GM18502 (cell line): ENCODE measurements at regions not wholly inside any gene's neighbourhood (a gene's known extent, or its start where the extent isn't known, plus 50 kb on each side); places are given as distances from the start of the nearest gene placed in this dataset.

ENCODE experiments used
- ATAC-seq: cut with Tn5 transposase; IDR thresholded peaks from one replicate; pipeline ENCODE4 v1.9.1; 2021; ENCODE audit warnings: mild to moderate bottlenecking; ENCODE audit not compliant: unreplicated experiment, poor library complexity

DNA sequence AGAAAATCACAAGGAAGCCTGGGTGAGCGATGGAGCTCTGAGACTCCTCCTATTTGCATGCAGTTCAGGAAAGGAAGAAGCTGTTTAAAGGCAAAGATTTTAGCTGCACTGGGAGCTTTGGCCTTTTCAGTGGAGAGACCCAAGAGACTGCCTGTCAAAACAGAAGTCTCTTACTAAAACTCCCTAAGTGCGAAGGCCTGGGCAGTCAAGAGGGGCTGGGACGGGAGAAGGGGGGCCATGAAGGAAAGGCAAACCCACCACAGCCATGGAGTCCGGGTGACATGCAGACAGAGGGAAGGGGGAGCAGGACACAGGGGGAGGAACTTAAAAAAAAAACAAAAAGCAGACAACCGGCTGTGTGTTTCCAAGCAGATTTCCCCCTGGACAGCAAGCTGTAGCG is 537.6 kb upstream of the NOX3 start:
- ATAC-seq: no peak

- no peak for ATAC-seq
Observed at GRCh38 chr6:155985660-155986138, 530.1 kb upstream of the NOX3 start.

GRCh38 chr6:155980768-155981079 is 525.1 kb upstream of the NOX3 start:
- ATAC-seq: no peak

DNA sequence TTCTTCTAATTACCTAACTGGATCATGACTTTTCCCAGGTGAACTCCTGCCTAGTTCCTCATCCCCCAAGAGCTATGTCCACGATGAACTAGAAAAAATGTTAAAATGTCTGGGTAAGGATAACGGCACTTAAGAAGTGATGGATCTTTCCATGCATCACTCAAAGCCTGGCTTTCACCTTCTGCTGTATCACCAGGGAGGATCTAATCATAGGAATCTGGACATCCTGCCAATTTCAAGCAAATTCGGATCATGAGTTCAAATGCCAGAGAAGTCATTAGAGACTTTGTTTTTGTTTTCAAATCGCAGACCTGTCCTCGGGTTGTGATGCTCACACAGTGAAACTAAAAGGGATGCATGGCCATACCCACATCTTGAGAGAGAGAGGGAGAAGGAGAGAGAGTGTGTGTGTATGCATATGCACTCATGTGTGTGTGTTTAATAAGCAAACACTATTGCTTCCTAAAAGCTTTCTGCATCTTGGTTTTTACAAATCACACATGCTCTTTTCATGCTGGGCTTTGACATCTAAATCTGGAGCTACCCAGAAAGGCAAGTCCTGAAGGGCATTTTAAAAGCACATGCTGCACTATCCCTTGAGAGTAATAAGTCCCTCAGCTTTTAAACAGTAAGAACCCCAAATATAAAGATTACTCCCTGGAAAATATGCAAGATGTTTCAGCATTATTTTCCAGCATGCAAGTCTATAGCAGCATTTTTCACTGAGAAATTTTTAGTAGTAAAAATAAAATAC is 524.6 kb upstream of the NOX3 start:
- no peak for ATAC-seq

GRCh38 chr6:155975506-155975905 is 519.9 kb upstream of the NOX3 start:
- no peak for ATAC-seq

GRCh38 chr6:155974811-155975323 is 519.2 kb upstream of the NOX3 start:
- no peak for ATAC-seq

DNA sequence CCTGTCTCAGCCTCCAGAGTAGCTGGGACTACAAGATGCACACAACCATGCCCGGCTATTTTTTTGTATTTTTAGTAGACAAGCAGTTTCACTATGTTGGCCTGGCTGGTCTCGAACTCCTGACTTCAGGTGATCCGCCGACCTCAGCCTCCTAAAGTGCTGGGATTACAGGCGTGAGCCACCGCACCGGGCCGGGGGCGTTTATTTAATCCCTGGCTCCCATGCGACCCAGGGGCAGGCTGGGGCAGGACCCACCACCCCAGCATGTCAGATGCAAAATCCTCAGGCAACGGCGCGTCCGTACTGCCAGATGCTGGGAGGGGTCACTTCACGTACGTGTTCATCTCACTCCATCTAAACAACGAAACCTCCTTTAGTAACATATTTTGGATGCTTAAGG is 518.7 kb upstream of the NOX3 start:
- no peak for ATAC-seq

- ATAC-seq: no peak
Observed at GRCh38 chr6:155970876-155971708, 515.5 kb upstream of the NOX3 start.

DNA sequence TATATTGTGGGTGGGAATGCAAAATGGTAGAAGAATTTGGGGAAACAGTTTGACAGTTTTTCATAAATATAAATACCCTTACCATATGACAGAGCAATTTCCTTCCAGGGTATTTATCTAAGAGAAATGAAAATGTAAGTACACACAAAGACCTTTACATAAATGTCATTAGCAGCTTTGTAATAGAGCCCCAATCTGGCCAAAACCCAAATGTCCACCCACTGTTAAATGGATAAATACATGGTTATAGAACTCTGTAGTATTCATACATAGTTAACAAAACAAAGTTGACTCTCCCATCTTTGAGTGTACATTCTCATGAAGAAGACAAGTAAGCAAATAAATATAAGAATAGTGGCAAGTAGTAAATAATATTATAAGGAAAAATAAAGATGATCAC is 514.8 kb upstream of the NOX3 start:
- ATAC-seq: no peak

- no peak for ATAC-seq
Observed at GRCh38 chr6:155968921-155969320, 513.3 kb upstream of the NOX3 start.

GRCh38 chr6:155967322-155967721 is 511.7 kb upstream of the NOX3 start:
- ATAC-seq: no peak

- ATAC-seq: no peak
Observed at GRCh38 chr6:155964544-155964943, 508.9 kb upstream of the NOX3 start.

DNA sequence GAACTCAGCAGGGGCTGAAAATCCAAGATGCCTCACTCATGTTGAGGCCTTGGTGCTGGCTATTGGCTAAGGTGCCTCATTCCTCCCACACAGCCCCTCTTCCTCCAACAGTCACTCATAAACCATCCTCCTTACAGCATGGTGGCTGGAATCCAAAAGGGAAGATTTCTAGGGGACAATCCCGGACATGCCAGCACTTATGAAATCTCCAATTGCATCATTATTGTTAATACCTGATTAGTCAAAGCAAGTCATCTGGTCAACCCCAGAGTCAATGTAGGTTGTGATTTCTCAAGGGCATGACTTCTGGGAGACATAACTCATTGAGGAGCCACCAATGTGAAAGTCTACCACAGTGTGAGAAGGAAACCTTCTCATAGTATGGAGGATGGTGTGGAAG is 506.6 kb upstream of the NOX3 start:
- ATAC-seq: no peak

GRCh38 chr6:155959898-155960495 is 504.4 kb upstream of the NOX3 start:
- ATAC-seq: no peak

DNA sequence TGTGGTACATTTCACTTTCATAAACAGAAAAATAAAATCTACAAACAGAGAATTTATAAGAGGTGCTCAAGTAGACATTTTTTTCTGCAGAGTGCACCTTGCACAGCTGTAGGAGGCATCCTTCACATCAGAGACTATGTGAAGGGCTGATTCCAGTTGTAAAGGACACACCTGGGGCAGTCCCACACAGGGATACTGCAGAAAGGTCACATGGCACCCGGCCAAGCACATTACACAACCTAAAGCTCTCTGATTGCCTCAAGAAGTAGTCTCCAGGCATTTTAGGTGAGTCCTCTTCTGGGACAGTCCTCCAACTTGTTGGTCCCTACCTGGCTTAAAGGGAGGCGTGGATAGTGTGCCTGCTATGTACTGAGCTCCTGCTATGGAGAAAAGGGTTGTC is 502.9 kb upstream of the NOX3 start:
- ATAC-seq: no peak

GRCh38 chr6:155955038-155955437 is 499.4 kb upstream of the NOX3 start:
- no peak for ATAC-seq

DNA sequence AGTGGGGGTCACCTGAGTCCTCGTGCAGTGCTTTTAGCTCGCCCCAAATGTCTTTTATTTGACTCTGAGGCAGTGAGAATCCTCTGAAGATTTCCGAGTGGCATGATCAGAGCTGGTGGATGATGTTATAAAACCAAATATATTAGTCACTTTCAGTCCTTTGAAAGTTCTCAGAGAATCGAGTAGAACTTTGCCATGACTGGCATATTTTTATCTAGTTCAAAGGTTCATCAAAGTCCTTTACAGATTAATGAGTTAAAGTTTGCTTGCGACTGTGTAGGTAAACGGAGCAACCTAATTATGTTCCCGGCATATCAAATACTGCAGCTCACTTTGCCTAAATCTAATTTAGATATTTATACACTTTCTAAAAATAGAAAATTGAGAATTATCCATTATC is 498.5 kb upstream of the NOX3 start:
- ATAC-seq: no peak

DNA sequence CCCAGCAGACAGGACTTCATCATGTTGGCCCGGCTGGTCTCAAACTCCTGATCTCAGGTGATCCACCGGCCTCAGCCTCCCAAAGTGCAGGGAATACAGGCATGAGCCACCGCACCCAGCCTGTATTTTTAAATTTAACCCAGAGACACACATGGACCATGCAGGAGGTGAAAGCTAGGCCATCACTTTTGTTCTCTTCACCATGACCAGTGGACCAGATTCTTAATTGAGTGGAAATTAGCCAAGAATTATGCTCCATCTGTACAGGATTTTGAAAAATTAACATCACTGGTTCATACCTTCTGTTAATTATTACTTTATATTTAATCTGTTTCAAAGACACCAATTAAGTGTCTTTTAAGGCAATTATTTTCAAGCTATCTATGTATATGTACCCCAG is 493.6 kb upstream of the NOX3 start:
- ATAC-seq: no peak

GRCh38 chr6:155946860-155947259 is 491.2 kb upstream of the NOX3 start:
- ATAC-seq: no peak

DNA sequence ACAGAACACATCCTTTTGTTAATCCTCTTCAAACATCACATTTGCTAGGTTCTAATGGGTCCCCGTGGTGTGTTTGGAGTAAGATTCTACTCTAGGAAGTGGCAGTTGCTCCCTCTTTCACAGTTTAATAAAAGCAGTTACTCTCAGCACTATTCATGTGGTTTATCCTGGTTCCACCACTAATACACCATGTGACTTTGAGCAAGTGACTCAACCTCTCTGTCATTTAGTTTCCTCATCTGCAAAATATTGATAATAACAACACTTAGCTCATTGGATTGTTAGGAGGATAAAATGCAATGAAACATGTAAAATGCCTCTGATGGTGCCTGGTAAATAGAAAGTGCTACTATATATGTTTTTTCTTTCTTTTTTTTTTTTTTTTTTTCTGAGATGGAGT is 488.0 kb upstream of the NOX3 start:
- ATAC-seq: no peak

DNA sequence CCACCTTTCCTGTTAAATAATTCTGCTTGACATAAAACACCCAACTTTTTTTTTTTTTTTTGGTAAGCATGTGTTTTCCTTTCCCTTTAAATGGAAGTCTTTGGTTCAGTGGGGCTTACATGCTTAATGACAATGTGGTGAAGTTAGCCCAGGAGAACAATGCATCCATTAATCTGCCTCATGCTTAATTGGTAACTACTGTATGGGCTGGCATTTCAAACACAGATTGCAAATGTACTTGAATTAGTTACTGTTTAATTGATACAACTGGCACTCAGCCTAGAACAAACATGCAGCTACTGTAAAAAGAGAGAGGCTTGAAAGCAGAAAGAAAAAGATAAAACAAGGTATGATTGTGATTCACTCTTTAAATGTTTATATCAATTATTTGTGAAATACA is 483.6 kb upstream of the NOX3 start:
- ATAC-seq: no peak
